22Rv1 (cell line): ENCODE measurements at regions not wholly inside any gene's neighbourhood (a gene's known extent, or its start where the extent isn't known, plus 50 kb on each side); places are given as distances from the start of the nearest gene placed in this dataset.

Experiments used
- CTCF ChIP-seq: fragments of 450-650 bp; IDR thresholded peaks from 2 replicates; pipeline ENCODE4 v1.5.1; 2017; ENCODE audit warnings: mild to moderate bottlenecking
- ZFX ChIP-seq: fragments of 450-650 bp; IDR thresholded peaks from 2 replicates; pipeline ENCODE4 v1.6.1; 2017; ENCODE audit warnings: antibody characterized with exemption, borderline replicate concordance

DNA sequence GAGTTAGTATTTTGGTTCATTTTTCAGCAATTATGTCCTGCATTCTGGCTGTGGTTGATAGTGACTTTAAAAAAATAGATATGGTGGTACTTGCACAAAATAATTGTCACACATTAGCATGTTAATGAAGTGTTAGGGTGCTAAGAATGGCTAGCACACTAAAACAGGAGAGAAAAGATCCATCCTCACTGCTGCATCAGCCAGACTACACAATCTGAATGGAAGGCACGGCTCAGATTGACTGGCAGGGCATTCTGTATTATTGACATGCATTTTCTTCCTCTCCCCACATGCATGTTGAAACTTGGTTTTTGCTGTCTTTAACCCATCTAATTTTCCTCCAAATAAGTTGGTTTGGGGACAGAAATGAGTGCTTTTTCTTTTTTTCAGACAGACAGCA, 306.3 kb downstream of the PRL start:
- TF ChIP-seq CTCF, result no peak
- no peak for TF ChIP-seq ZFX
